GM23338 (cell line): ENCODE measurements at regions not wholly inside any gene's neighbourhood (a gene's known extent, or its start where the extent isn't known, plus 50 kb on each side); places are given as distances from the start of the nearest gene placed in this dataset.

ENCODE experiments used
- ATAC-seq: fragments of 200-7000 bp; cut with Tn5 transposase; 3 replicates; pipeline ENCODE4 v1.9.1; 2020
- DNase-seq: peaks from one replicate; pipeline ENCODE4 v3.0.0-alpha.2; 2015; ENCODE audit warnings: low spot score
- H2AFZ ChIP-seq: fragments of 200-600 bp; sonication (generic); 2 replicates; pipeline ENCODE4 v1.8.0; 2016; ENCODE audit warnings: antibody characterized with exemption, mild to moderate bottlenecking, moderate library complexity
- H3F3A ChIP-seq: fragments of 200-600 bp; sonication (generic); replicated peaks from 2 replicates; pipeline ENCODE4 v1.8.0; 2017; ENCODE audit warnings: antibody characterized with exemption, mixed run types, low read depth
- H3K27ac ChIP-seq: fragments of 200-600 bp; sonication (generic); 2 replicates; pipeline ENCODE4 v1.6.1; 2016; ENCODE audit warnings: low read depth
- H3K27me3 ChIP-seq: fragments of 200-600 bp; sonication (generic); 2 replicates; pipeline ENCODE4 v1.8.0; 2016; ENCODE audit warnings: mild to moderate bottlenecking, mixed run types, moderate library complexity; ENCODE audit not compliant: insufficient read depth
- H3K36me3 ChIP-seq: fragments of 200-600 bp; sonication (generic); 2 replicates; pipeline ENCODE4 v1.8.0; 2016; ENCODE audit warnings: mild to moderate bottlenecking; ENCODE audit not compliant: insufficient read depth
- H3K4me1 ChIP-seq: fragments of 200-600 bp; sonication (generic); 2 replicates; pipeline ENCODE4 v1.8.0; 2016; ENCODE audit warnings: mild to moderate bottlenecking, moderate library complexity; ENCODE audit not compliant: insufficient read depth
- H3K4me2 ChIP-seq: fragments of 200-600 bp; sonication (generic); 2 replicates; pipeline ENCODE4 v1.7.1; 2017; ENCODE audit warnings: mixed run types
- H3K4me3 ChIP-seq: fragments of 200-600 bp; sonication (generic); 2 replicates; pipeline ENCODE4 v1.6.1; 2016; ENCODE audit warnings: mixed run types
- H3K79me2 ChIP-seq: fragments of 200-600 bp; sonication (generic); replicated peaks from 2 replicates; pipeline ENCODE4 v1.8.0; 2017; ENCODE audit warnings: mild to moderate bottlenecking; ENCODE audit not compliant: insufficient read depth
- H3K9me2 ChIP-seq: fragments of 200-600 bp; sonication (generic); 2 replicates; pipeline ENCODE4 v1.8.0; 2017; ENCODE audit not compliant: insufficient read depth
- H4K20me1 ChIP-seq: fragments of 200-600 bp; sonication (generic); replicated peaks from 2 replicates; pipeline ENCODE4 v1.8.0; 2017; ENCODE audit warnings: mild to moderate bottlenecking; ENCODE audit not compliant: insufficient read depth
- H3K27ac Mint-ChIP-seq: 2 replicates; pipeline ENCODE4 v1.8.0; 2020; ENCODE audit warnings: inconsistent platforms, mild to moderate bottlenecking, moderate library complexity, mixed read lengths
- H3K27me3 Mint-ChIP-seq: 3 replicates; pipeline ENCODE4 v1.8.0; 2022; ENCODE audit warnings: low read depth, mild to moderate bottlenecking, moderate library complexity, mixed read lengths, inconsistent platforms; ENCODE audit not compliant: insufficient read depth, poor library complexity
- H3K36me3 Mint-ChIP-seq: 3 replicates; pipeline ENCODE4 v1.8.0; 2021; ENCODE audit warnings: low read depth, mild to moderate bottlenecking, inconsistent platforms, moderate library complexity, mixed read lengths
- H3K4me1 Mint-ChIP-seq: 3 replicates; pipeline ENCODE4 v1.8.0; 2020; ENCODE audit warnings: mild to moderate bottlenecking, inconsistent platforms, mixed read lengths
- H3K4me3 Mint-ChIP-seq: 3 replicates; pipeline ENCODE4 v1.8.0; 2021; ENCODE audit warnings: moderate library complexity, mild to moderate bottlenecking, inconsistent platforms, mixed read lengths
- H3K9me3 Mint-ChIP-seq: 3 replicates; pipeline ENCODE4 v1.8.0; 2020; ENCODE audit warnings: moderate library complexity, mild to moderate bottlenecking, inconsistent platforms, mixed read lengths
- CREB1 ChIP-seq: fragments of 250-450 bp; sonication (Bioruptor Pico); IDR thresholded peaks from 2 replicates; pipeline ENCODE4 v1.5.0; 2020; ENCODE audit warnings: low read depth, mild to moderate bottlenecking, moderate library complexity
- ZNF114 ChIP-seq: fragments of 250-450 bp; sonication (Bioruptor Pico); IDR thresholded peaks from 2 replicates; pipeline ENCODE4 v1.5.0; 2020; ENCODE audit warnings: mild to moderate bottlenecking, moderate library complexity
- ZNF462 ChIP-seq: fragments of 250-450 bp; sonication (Bioruptor Pico); IDR thresholded peaks from 2 replicates; pipeline ENCODE4 v1.5.0; 2020; ENCODE audit warnings: mild to moderate bottlenecking, moderate library complexity
- TF ChIP-seq, protein P1 (sequence below), 2 experiments: fragments of 200-600 bp in 1 of 2; sonication (generic) in 1 of 2; conservative IDR thresholded peaks; 2 replicates each; pipeline versions ENCODE4 v1.5.1 to v1.6.1; 2016 to 2017; ENCODE audit warnings: antibody characterized with exemption in 2 of 2, low read depth in 2 of 2, mild to moderate bottlenecking in 2 of 2, moderate library complexity in 1 of 2

GRCh38 chr5:79857714-79858409 is 133.2 kb downstream of the MTX3 start:
- peak; percentile 85 for ATAC-seq
- peak; percentile 81 for DNase-seq
- H3K27ac ChIP-seq = no peak overlapping the region
- Mint-ChIP-seq H3K4me3 (no peak overlapping the region), H3K9me3 (no peaks in the 10 kb centered on the region), H3K4me1 (no peaks in the 10 kb centered on the region), H3K36me3 (no peaks in the 10 kb centered on the region), H3K27ac (no peak overlapping the region), H3K27me3 (no peaks in the 10 kb centered on the region)
- no peaks in the 10 kb centered on the region for H4K20me1 ChIP-seq
- H3K27me3 ChIP-seq = no peaks in the 10 kb centered on the region
- no peaks in the 10 kb centered on the region for H3K36me3 ChIP-seq
- H3K4me1 ChIP-seq = no peaks in the 10 kb centered on the region
- no peaks in the 10 kb centered on the region for H3F3A ChIP-seq
- H3K4me2 ChIP-seq = no peak overlapping the region
- H3K79me2 ChIP-seq = no peaks in the 10 kb centered on the region
- 0 out of 2 replicates have a peak overlapping the region, but pooled peaks have one; percentile 11 for H2AFZ ChIP-seq
- 0 out of 2 replicates have a peak, but pooled peaks cover 4% of the 10 kb centered on the region for H3K9me2 ChIP-seq
- no peak overlapping the region for H3K4me3 ChIP-seq
- no peak for TF ChIP-seq CREB1
- TF ChIP-seq, protein P1, sequence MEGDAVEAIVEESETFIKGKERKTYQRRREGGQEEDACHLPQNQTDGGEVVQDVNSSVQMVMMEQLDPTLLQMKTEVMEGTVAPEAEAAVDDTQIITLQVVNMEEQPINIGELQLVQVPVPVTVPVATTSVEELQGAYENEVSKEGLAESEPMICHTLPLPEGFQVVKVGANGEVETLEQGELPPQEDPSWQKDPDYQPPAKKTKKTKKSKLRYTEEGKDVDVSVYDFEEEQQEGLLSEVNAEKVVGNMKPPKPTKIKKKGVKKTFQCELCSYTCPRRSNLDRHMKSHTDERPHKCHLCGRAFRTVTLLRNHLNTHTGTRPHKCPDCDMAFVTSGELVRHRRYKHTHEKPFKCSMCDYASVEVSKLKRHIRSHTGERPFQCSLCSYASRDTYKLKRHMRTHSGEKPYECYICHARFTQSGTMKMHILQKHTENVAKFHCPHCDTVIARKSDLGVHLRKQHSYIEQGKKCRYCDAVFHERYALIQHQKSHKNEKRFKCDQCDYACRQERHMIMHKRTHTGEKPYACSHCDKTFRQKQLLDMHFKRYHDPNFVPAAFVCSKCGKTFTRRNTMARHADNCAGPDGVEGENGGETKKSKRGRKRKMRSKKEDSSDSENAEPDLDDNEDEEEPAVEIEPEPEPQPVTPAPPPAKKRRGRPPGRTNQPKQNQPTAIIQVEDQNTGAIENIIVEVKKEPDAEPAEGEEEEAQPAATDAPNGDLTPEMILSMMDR (conservative IDR thresholded peaks at IDR 0.05; ENCODE audit: low read depth in 2 of 2) = peak; percentile 97 to 98
- TF ChIP-seq ZNF114 (CRISPR knock-in tag) = no peak
- no peak for TF ChIP-seq ZNF462 (CRISPR knock-in tag)
